NCI-H1694 treated with DMSO at 0.1 percent for 48 hours (cell line): ENCODE measurements at regions not wholly inside any gene's neighbourhood (a gene's known extent, or its start where the extent isn't known, plus 50 kb on each side); places are given as distances from the start of the nearest gene placed in this dataset.
A peak's percentile ranks its signal among the peaks of the same experiment; 100 is the strongest.

Source experiments
- DNase-seq: peaks from one replicate; lab custom pipeline; 2025; lab: John Stamatoyannopoulos, UW

DNA sequence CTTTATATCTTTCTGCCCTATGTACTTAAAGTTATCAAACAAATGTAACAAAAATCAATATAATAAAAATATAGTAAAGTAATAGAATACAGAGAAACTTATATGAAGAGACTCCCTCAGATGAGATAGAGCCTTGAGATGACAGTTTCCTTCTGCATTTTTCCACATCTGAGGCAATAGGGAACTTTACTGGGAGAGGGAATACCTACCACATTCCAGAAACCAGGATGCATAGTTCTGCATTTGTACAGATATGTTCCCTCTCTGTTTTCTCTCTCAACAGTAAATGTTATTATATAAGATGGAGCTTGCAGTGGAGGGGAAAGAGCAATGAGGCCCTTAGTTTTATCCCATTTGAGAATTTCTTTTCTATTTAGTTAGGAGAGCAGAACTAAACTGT, 109.6 kb upstream of the KCNN2 start:
- DNase-seq = no peak

DNA sequence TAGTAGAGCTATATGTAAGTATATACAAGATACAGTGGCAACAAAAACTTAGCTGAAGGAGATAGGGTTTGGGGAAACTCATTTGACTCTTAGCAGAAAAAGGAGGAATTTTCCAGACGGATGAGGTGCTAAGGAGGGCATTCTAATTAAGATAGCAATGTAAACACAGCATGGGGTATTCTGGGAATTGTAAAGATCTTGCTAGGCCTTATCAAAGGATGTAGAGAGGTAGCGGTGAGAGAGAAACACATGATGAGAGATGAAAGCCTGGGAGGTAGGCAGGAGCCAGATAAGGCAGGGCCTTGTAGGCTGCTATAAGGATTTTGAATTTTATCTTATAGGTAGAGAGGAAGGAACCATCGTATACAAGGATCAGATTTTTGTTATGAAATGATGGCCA, 106.6 kb upstream of the KCNN2 start:
- DNase-seq = no peak

DNA sequence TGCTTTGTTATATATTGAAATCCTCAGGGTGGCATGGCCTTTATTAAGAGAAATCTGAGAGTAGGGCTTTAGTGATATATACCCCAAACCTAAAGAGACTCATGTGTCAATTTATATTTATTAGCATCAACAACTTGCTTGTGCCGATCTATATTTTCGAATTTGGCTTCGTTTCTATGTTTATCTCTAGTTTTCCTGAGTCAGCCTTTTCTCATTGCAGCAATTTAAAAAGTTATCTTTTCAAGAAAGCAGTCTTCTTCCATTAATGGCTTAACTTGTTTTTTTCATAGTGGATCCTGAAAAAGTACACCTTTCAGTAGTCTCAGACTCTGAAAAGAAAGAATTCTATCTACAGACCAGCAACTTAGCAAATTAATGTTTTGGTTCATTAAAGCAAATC, 99.9 kb upstream of the KCNN2 start:
- no peak for DNase-seq

- no peak for DNase-seq
Observed at GRCh38 chr5:114265432-114266060, 96.3 kb upstream of the KCNN2 start.

DNA sequence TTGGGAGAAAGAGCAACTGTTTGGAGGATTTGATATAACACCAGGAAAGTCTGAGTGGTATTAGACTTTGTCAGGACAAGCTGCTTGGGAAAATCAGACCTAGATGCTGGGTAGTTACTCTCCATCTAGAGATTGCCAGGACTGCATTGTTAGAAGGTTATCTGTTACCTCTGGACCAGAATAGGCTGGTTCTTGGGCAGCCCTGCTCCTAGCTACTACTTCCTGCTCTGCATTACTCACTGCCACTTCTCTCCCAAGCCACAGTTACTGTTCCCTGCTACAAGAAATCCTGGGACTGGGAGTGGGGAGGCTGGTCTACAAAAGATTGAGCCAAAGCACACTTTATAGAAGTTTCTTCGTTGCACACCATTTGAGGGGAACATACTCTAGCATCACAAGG, 95.5 kb upstream of the KCNN2 start:
- DNase-seq = no peak

GRCh38 chr5:114296191-114296590, 65.7 kb upstream of the KCNN2 start:
- DNase-seq = no peak

DNA sequence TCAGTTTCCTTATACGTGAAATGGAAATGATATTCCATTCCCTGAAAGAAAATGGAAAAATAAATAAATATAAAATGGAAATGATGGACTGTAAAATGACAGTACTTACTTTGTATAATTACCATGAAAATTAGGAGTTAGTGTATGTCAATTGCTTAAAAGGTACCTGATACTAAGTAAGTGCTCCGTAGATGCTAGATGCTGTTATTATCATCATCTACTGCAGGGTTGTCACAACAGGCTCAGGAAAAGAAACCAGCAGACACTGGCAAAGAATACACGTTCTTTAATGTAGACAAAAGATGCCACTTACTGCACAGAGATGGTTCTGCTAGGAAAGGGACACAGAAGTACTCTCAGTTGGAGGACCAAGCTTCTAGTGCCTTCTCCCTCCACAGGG, 64.0 kb upstream of the KCNN2 start:
- DNase-seq = no peak

GRCh38 chr5:114305402-114306207, 56.3 kb upstream of the KCNN2 start:
- peak; percentile 11 for DNase-seq

GRCh38 chr5:114308017-114308416, 53.9 kb upstream of the KCNN2 start:
- no peak for DNase-seq

- no peak for DNase-seq
Observed at GRCh38 chr5:114308508-114308907, 53.4 kb upstream of the KCNN2 start.

DNA sequence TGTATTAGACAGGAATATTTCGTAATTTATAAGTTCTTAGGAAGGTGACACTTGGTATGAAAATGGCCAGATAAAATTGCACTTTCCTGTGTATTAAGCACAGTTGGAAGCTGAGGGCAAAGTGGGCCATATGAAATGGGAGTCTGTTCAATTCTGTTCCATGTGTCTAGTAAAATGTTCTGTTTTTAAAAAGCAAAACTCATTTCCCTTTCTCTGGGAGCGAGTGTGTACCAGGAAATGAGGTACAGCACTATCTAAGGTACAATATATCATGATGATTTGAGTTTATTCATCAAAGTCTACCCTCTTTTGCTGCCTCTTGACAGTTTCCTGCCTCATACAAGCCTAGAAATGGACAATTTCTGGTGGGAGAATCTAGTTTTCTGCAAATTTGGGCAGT, 51.2 kb upstream of the KCNN2 start:
- DNase-seq = no peak

DNA sequence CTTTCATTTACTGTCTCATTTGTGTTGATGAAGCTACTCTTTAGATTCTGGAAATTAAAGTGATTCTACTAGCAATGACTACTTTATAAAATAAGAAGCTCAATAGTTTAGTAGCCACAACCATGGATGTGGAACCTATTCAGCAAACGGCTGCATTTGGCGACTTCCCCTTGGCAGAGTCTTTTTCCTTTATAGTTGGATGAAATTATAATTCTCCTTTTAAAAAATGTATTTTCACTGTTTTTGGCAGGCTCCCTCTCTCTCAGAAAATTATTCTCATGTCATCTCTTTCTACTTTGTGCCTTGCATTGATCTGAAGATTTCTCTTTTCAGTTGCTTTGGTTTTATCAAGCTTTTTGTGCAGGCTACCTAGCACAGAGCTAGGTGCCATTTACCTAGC, 50.6 kb upstream of the KCNN2 start:
- DNase-seq = no peak

- no peak for DNase-seq
Observed at GRCh38 chr5:114311968-114312367, 49.9 kb upstream of the KCNN2 start.
